ENCODE measurements at regions not wholly inside any gene's neighbourhood (a gene's known extent, or its start where the extent isn't known, plus 50 kb on each side); places are given as distances from the start of the nearest gene placed in this dataset.

GRCh38 chr4:95638920-95639501, 90.2 kb upstream of the UNC5C start:
- H3K4me3 ChIP-seq (ENCODE audit: low read depth, low read length) = no peak overlapping the region
- no peak for TF ChIP-seq CTCF (IDR thresholded peaks at IDR 0.05; ENCODE audit: insufficient read depth, low read length, severe bottlenecking)
- no peaks in the 10 kb centered on the region for H3K27me3 ChIP-seq (ENCODE audit: control insufficient read depth, insufficient read depth, low read length)
- DNase-seq (ENCODE audit: low read depth) = peak; percentile 9
- H3K36me3 ChIP-seq (ENCODE audit: control insufficient read depth, insufficient read depth, low read length) = no peaks in the 10 kb centered on the region
- FAIRE-seq = no peak

GRCh38 chr4:95637043-95637600, 88.3 kb upstream of the UNC5C start:
- Histone ChIP-seq H3K27me3 (ENCODE audit: control insufficient read depth, insufficient read depth, low read length) (no peaks in the 10 kb centered on the region), H3K4me3 (ENCODE audit: low read depth, low read length) (no peak overlapping the region), H3K36me3 (ENCODE audit: control insufficient read depth, insufficient read depth, low read length) (no peaks in the 10 kb centered on the region)
- no peak for FAIRE-seq
- peak; percentile 63 for TF ChIP-seq CTCF (IDR thresholded peaks at IDR 0.05; ENCODE audit: insufficient read depth, low read length, severe bottlenecking)
- DNase-seq (ENCODE audit: low read depth) = peak; percentile 31

- no peak for TF ChIP-seq CTCF (IDR thresholded peaks at IDR 0.05; ENCODE audit: insufficient read depth, low read length, severe bottlenecking)
- Histone ChIP-seq H3K36me3 (ENCODE audit: control insufficient read depth, insufficient read depth, low read length) (no peaks in the 10 kb centered on the region), H3K27me3 (ENCODE audit: control insufficient read depth, insufficient read depth, low read length) (no peaks in the 10 kb centered on the region), H3K4me3 (ENCODE audit: low read depth, low read length) (no peak overlapping the region)
- FAIRE-seq = no peak
- no peak for DNase-seq (ENCODE audit: low read depth)
Observed at GRCh38 chr4:95636061-95636460, 87.3 kb upstream of the UNC5C start.

GRCh38 chr4:95627709-95628108, 78.9 kb upstream of the UNC5C start:
- no peak for FAIRE-seq
- TF ChIP-seq CTCF (IDR thresholded peaks at IDR 0.05; ENCODE audit: insufficient read depth, low read length, severe bottlenecking) = no peak

GRCh38 chr4:95627024-95627605, 78.3 kb upstream of the UNC5C start:
- Histone ChIP-seq H3K36me3 (ENCODE audit: control insufficient read depth, insufficient read depth, low read length) (no peaks in the 10 kb centered on the region), H3K27me3 (ENCODE audit: control insufficient read depth, insufficient read depth, low read length) (no peaks in the 10 kb centered on the region), H3K4me3 (ENCODE audit: low read depth, low read length) (no peak overlapping the region)
- no peak for TF ChIP-seq CTCF (IDR thresholded peaks at IDR 0.05; ENCODE audit: insufficient read depth, low read length, severe bottlenecking)
- no peak for FAIRE-seq
- no peak for DNase-seq (ENCODE audit: low read depth)

More at GRCh38 chr4:95627709-95628108, 78.9 kb upstream of the UNC5C start:
- H3K27me3 ChIP-seq (ENCODE audit: control insufficient read depth, insufficient read depth, low read length) = no peaks in the 10 kb centered on the region
- H3K36me3 ChIP-seq (ENCODE audit: control insufficient read depth, insufficient read depth, low read length) = no peaks in the 10 kb centered on the region
- no peak for DNase-seq (ENCODE audit: low read depth)
- no peak overlapping the region for H3K4me3 ChIP-seq (ENCODE audit: low read depth, low read length)
